Caco-2 (cell line): ENCODE measurements at regions not wholly inside any gene's neighbourhood (a gene's known extent, or its start where the extent isn't known, plus 50 kb on each side); places are given as distances from the start of the nearest gene placed in this dataset.

Experiments
- BruUV-seq: library from RNA; stranded (reverse); fragments of 400-500 nt; replicated peaks from 2 replicates; lab custom pipeline; 2021; lab: Mats Ljungman, UMichigan
- CTCF ChIA-PET: fragments of 300-600 bp; sonication (Branson Sonifier 250); formaldehyde crosslinking; loops from one replicate; lab custom pipeline; 2022; ENCODE audit warnings: antibody characterized with exemption; lab: Charles Lee
- POLR2A ChIA-PET: fragments of 300-600 bp; sonication (Branson Sonifier 250); formaldehyde crosslinking; loops from one replicate; lab custom pipeline; 2022; ENCODE audit warnings: antibody characterized with exemption; lab: Charles Lee
- DNase-seq, 2 experiments: peaks; one replicate each; pipeline versions ENCODE4 v3.0.0 to v3.0.0-alpha.2; 2020 to 2022
- H3K27me3 ChIP-seq: replicated peaks from 2 replicates; pipeline ENCODE4 v1.6.0; 2011; ENCODE audit warnings: low read length; ENCODE audit not compliant: control insufficient read depth, insufficient read depth
- H3K36me3 ChIP-seq: 2 replicates; pipeline ENCODE4 v1.5.1; 2011; ENCODE audit warnings: low read length; ENCODE audit not compliant: control insufficient read depth, insufficient read depth
- H3K4me1 ChIP-seq: fragments of 250-450 bp; sonication (Bioruptor Pico); 2 replicates; pipeline ENCODE4 v1.5.1; 2020; ENCODE audit warnings: mild to moderate bottlenecking
- H3K4me3 ChIP-seq: 2 replicates; pipeline ENCODE4 v1.5.1; 2011; ENCODE audit warnings: low read depth, mild to moderate bottlenecking, control low read depth, low read length
- H3K9me3 ChIP-seq: fragments of 250-450 bp; sonication (Bioruptor Pico); 2 replicates; pipeline ENCODE4 v1.5.1; 2020; ENCODE audit warnings: mild to moderate bottlenecking, moderate library complexity
- H3K27ac Mint-ChIP-seq: one replicate; pipeline ENCODE4 v1.8.0; 2022; ENCODE audit warnings: mixed read lengths; ENCODE audit not compliant: unreplicated experiment
- H3K27me3 Mint-ChIP-seq: one replicate; pipeline ENCODE4 v1.8.0; 2022; ENCODE audit warnings: mixed read lengths; ENCODE audit not compliant: insufficient read depth, unreplicated experiment
- H3K36me3 Mint-ChIP-seq: one replicate; pipeline ENCODE4 v1.8.0; 2022; ENCODE audit warnings: mild to moderate bottlenecking, mixed read lengths; ENCODE audit not compliant: insufficient read depth, unreplicated experiment
- H3K4me1 Mint-ChIP-seq: one replicate; pipeline ENCODE4 v1.8.0; 2022; ENCODE audit warnings: low read depth, mixed read lengths; ENCODE audit not compliant: unreplicated experiment
- H3K4me3 Mint-ChIP-seq: one replicate; pipeline ENCODE4 v1.8.0; 2022; ENCODE audit warnings: mild to moderate bottlenecking, moderate library complexity, mixed read lengths; ENCODE audit not compliant: unreplicated experiment
- H3K9me3 Mint-ChIP-seq: one replicate; pipeline ENCODE4 v1.8.0; 2022; ENCODE audit warnings: mixed read lengths; ENCODE audit not compliant: unreplicated experiment
- intact Hi-C: fragments of 100-400 bp; cut with micrococcal nuclease; formaldehyde crosslinking; loops from one replicate; pipeline ENCODE4 v1.10.0; 2022; ENCODE audit not compliant: unreplicated experiment
- TF ChIP-seq, protein P1 (sequence below), 2 experiments: fragments of 200-600 bp in 1 of 2; IDR thresholded peaks; 1 replicate in 1 of 2; 2 replicates in 1 of 2; pipeline versions ENCODE4 v1.5.1 to v1.8.0; 2011 to 2022; ENCODE audit warnings: antibody characterized with exemption in 1 of 2, control low read depth in 1 of 2, inconsistent platforms in 1 of 2, low read depth in 1 of 2, low read length in 1 of 2, mild to moderate bottlenecking in 1 of 2, moderate library complexity in 1 of 2; ENCODE audit not compliant: insufficient read depth in 1 of 2, severe bottlenecking in 1 of 2, unreplicated experiment in 1 of 2

- intact Hi-C loops, result no loop called here
- H3K36me3 Mint-ChIP-seq, result no peaks in the 10 kb centered on the region
- Histone ChIP-seq H3K4me3 (no peak overlapping the region), H3K9me3 (no peaks in the 10 kb centered on the region), H3K27me3 (no peaks in the 10 kb centered on the region), H3K4me1 (no peaks in the 10 kb centered on the region), H3K36me3 (no peaks in the 10 kb centered on the region)
- H3K27me3 Mint-ChIP-seq, result peaks cover 4% of the 10 kb centered on the region
- H3K4me1 Mint-ChIP-seq, result no peaks in the 10 kb centered on the region
- ChIA-PET CTCF (no interaction called here), POLR2A (no interaction called here)
- H3K9me3 Mint-ChIP-seq, result no peaks in the 10 kb centered on the region
- BruUV-seq, result no TSS peak
- TF ChIP-seq, protein P1, sequence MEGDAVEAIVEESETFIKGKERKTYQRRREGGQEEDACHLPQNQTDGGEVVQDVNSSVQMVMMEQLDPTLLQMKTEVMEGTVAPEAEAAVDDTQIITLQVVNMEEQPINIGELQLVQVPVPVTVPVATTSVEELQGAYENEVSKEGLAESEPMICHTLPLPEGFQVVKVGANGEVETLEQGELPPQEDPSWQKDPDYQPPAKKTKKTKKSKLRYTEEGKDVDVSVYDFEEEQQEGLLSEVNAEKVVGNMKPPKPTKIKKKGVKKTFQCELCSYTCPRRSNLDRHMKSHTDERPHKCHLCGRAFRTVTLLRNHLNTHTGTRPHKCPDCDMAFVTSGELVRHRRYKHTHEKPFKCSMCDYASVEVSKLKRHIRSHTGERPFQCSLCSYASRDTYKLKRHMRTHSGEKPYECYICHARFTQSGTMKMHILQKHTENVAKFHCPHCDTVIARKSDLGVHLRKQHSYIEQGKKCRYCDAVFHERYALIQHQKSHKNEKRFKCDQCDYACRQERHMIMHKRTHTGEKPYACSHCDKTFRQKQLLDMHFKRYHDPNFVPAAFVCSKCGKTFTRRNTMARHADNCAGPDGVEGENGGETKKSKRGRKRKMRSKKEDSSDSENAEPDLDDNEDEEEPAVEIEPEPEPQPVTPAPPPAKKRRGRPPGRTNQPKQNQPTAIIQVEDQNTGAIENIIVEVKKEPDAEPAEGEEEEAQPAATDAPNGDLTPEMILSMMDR (IDR thresholded peaks at IDR 0.05; ENCODE audit: insufficient read depth in 1 of 2, low read depth in 1 of 2, low read length in 1 of 2, severe bottlenecking in 1 of 2, unreplicated experiment in 1 of 2), result no peak
- no peak overlapping the region for H3K4me3 Mint-ChIP-seq
- DNase-seq, result no peak
- H3K27ac Mint-ChIP-seq, result no peak overlapping the region
Measured at GRCh38 chr1:184279911-184280458, 106.8 kb upstream of the C1orf21 start.

DNA sequence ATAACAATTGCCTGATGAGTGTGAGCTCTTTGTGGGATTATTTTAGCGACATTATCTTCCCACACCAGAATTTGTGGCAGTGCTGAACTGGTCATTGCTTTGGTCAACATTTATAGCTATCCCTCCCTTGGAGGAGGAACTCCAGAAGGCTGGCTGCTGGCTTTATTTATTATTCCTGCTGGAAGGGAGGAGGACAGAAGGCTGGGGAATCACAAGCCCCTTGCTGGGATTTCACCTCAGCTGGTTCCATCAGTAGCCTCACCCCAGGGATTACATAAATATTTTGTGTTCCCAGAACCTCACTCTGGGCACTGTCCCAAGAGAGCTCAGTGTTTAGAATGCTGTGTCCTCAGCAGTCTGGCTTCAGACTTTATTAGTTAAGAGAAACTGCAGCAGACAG, 102.8 kb upstream of the C1orf21 start:
- H3K27ac Mint-ChIP-seq, result no peak overlapping the region
- H3K4me3 ChIP-seq, result no peak overlapping the region
- H3K36me3 Mint-ChIP-seq, result no peaks in the 10 kb centered on the region
- H3K27me3 ChIP-seq, result no peaks in the 10 kb centered on the region
- ChIA-PET POLR2A (no interaction called here), CTCF (no interaction called here)
- peaks cover 7% of the 10 kb centered on the region for H3K9me3 ChIP-seq
- intact Hi-C loops, result no loop called here
- no peak for DNase-seq
- H3K9me3 Mint-ChIP-seq, result no peaks in the 10 kb centered on the region
- peaks cover 4% of the 10 kb centered on the region for H3K27me3 Mint-ChIP-seq
- no TSS peak for BruUV-seq
- no peak overlapping the region for H3K4me3 Mint-ChIP-seq
- TF ChIP-seq, protein P1 (IDR thresholded peaks at IDR 0.05; ENCODE audit: insufficient read depth in 1 of 2, low read depth in 1 of 2, low read length in 1 of 2, severe bottlenecking in 1 of 2, unreplicated experiment in 1 of 2), result no peak
- no peaks in the 10 kb centered on the region for H3K36me3 ChIP-seq
- no peaks in the 10 kb centered on the region for H3K4me1 ChIP-seq
- H3K4me1 Mint-ChIP-seq, result no peaks in the 10 kb centered on the region

DNA sequence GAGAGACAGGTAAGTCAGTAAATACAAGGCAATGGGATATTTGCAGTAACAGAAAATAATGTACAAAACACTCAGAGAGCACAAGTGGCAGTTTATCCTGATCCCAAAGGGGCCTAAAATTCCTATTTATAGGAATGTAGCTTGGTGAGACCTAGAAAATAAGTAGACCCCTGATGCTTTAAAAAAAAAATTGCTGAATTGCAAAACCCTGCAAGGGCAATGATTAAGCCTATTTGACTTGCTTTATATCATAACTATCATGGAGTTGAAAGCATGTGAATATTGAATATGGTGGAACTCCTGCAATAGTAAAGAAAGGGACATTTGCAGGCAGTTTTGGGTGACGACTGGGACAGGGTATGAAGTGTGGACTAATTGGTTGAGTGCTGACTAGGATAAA, 101.9 kb upstream of the C1orf21 start:
- Histone ChIP-seq H3K4me3 (no peak overlapping the region), H3K4me1 (no peaks in the 10 kb centered on the region), H3K36me3 (no peaks in the 10 kb centered on the region), H3K9me3 (peaks cover 14% of the 10 kb centered on the region), H3K27me3 (no peaks in the 10 kb centered on the region)
- Mint-ChIP-seq H3K4me1 (no peaks in the 10 kb centered on the region), H3K36me3 (no peaks in the 10 kb centered on the region), H3K27me3 (peaks cover 4% of the 10 kb centered on the region), H3K27ac (no peak overlapping the region), H3K9me3 (no peaks in the 10 kb centered on the region), H3K4me3 (no peak overlapping the region)
- intact Hi-C loops, result no loop called here
- TF ChIP-seq, protein P1 (IDR thresholded peaks at IDR 0.05; ENCODE audit: insufficient read depth in 1 of 2, low read depth in 1 of 2, low read length in 1 of 2, severe bottlenecking in 1 of 2, unreplicated experiment in 1 of 2), result no peak
- BruUV-seq, result no TSS peak
- no peak for DNase-seq
- ChIA-PET POLR2A (no interaction called here), CTCF (no interaction called here)
